Mucosa of descending colon (tissue), 3 donors: ENCODE measurements at regions not wholly inside any gene's neighbourhood (a gene's known extent, or its start where the extent isn't known, plus 50 kb on each side); places are given as distances from the start of the nearest gene placed in this dataset.

Source experiments
- ATAC-seq: fragments of 200-7000 bp; cut with Tn5 transposase; one replicate; pipeline ENCODE4 v1.9.1; 2020; ENCODE audit warnings: mild to moderate bottlenecking, moderate library complexity
- DNase-seq, 3 donors: peaks; one replicate each; pipeline ENCODE4 v3.0.0-alpha.2; 2020
- H3K36me3 ChIP-seq: fragments of 200-600 bp; one replicate; pipeline ENCODE4 v1.8.0; 2021; ENCODE audit warnings: low read depth, mild to moderate bottlenecking
- H3K4me1 ChIP-seq: fragments of 200-600 bp; one replicate; pipeline ENCODE4 v1.8.0; 2021; ENCODE audit warnings: low read depth, mild to moderate bottlenecking
- H3K4me3 ChIP-seq: fragments of 200-600 bp; one replicate; pipeline ENCODE4 v1.8.0; 2021; ENCODE audit warnings: mild to moderate bottlenecking
- H3K9me3 ChIP-seq: fragments of 200-600 bp; one replicate; pipeline ENCODE4 v1.8.0; 2021; ENCODE audit warnings: mild to moderate bottlenecking
- intact Hi-C, 2 donors: fragments of 100-400 bp; cut with DNase I in 1 of 2; cut with micrococcal nuclease in 1 of 2; formaldehyde crosslinking; loops; one replicate each; pipeline versions ENCODE4 v1.11.0 to v1.11.1; 2022; cut with DNase I, micrococcal nuclease
- TF ChIP-seq, protein P1 (sequence below): fragments of 200-600 bp; IDR thresholded peaks from one replicate; pipeline ENCODE4 v1.8.0; 2022; ENCODE audit warnings: antibody characterized with exemption, mild to moderate bottlenecking
- donor health status: DM: no; HTN: no; CAD: no; lungs with moderate emphysema.
- donor health status: DM: no; HTN: no; CAD: no.
- donor health status: DM: no; HTN: yes; CAD: no.

DNA sequence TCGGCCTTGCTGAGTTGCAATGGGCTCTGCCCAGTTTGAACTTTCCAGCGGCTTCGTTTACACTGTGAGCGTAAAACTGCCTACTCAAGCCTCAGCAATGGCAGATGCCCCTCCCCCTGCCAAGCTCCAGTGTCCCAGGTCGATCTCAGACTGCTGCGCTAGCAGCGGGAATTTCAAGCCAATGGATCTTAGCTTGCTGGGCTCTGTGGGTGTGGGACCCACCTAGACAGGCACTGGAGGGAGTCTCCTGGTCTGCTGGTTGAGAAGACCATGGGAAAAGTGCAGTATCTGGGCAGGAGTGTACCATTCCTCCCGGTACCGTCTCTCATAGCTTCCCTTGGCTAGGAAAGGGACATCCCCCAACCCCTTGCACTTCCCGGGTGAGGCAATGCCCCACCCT is 88.2 kb downstream of the KLHL28 start:
- Histone ChIP-seq H3K4me1 (no peaks in the 10 kb centered on the region), H3K4me3 (no peak overlapping the region), H3K36me3 (no peaks in the 10 kb centered on the region), H3K9me3 (no peaks in the 10 kb centered on the region)
- intact Hi-C loops: no loop called here
- ATAC-seq (no peak), DNase-seq (no peak)
- TF ChIP-seq, protein P1, sequence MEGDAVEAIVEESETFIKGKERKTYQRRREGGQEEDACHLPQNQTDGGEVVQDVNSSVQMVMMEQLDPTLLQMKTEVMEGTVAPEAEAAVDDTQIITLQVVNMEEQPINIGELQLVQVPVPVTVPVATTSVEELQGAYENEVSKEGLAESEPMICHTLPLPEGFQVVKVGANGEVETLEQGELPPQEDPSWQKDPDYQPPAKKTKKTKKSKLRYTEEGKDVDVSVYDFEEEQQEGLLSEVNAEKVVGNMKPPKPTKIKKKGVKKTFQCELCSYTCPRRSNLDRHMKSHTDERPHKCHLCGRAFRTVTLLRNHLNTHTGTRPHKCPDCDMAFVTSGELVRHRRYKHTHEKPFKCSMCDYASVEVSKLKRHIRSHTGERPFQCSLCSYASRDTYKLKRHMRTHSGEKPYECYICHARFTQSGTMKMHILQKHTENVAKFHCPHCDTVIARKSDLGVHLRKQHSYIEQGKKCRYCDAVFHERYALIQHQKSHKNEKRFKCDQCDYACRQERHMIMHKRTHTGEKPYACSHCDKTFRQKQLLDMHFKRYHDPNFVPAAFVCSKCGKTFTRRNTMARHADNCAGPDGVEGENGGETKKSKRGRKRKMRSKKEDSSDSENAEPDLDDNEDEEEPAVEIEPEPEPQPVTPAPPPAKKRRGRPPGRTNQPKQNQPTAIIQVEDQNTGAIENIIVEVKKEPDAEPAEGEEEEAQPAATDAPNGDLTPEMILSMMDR: no peak

DNA sequence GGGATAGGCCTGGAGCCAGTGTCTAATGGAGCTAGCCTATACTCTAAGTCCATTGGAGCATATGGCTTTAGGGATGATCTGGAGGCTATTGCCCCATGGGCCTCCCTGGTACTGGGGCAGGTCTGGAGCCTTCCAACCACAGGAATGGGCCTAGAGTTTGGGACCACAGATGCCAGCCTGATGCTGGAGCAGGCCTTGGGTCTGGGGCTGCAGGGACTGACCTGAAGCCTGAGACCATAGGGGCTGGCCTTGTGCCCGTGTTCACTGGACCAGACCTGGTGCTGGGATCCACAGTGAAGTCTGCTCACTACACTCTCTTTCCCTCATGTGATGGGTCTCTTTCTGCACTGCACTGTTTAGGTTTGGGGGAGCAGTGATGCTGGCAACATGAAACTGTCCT is 95.0 kb downstream of the KLHL28 start:
- H3K4me3 ChIP-seq: no peak overlapping the region

GRCh38 chr14:44866322-44866721 is 95.4 kb downstream of the KLHL28 start:
- H3K36me3 ChIP-seq: no peaks in the 10 kb centered on the region
- no peaks in the 10 kb centered on the region for H3K9me3 ChIP-seq
- no peaks in the 10 kb centered on the region for H3K4me1 ChIP-seq
- DNase-seq: no peak
- TF ChIP-seq, protein P1: no peak
- no peak overlapping the region for H3K4me3 ChIP-seq
- intact Hi-C loops: no loop called here
- ATAC-seq: no peak

More for the DNA sequence above, 95.0 kb downstream of the KLHL28 start:
- TF ChIP-seq, protein P1: no peak
- no peak for DNase-seq
- ATAC-seq: no peak
- no peaks in the 10 kb centered on the region for H3K36me3 ChIP-seq
- no peaks in the 10 kb centered on the region for H3K9me3 ChIP-seq
- intact Hi-C loops: no loop called here
- no peaks in the 10 kb centered on the region for H3K4me1 ChIP-seq

GRCh38 chr14:44863271-44863670 is 98.5 kb downstream of the KLHL28 start:
- DNase-seq: no peak

GRCh38 chr14:44854114-44854513 is 107.6 kb downstream of the KLHL28 start:
- no peaks in the 10 kb centered on the region for H3K9me3 ChIP-seq
- no peak overlapping the region for H3K4me3 ChIP-seq
- intact Hi-C loops: no loop called here
- H3K4me1 ChIP-seq: no peaks in the 10 kb centered on the region
- ATAC-seq: no peak
- H3K36me3 ChIP-seq: no peaks in the 10 kb centered on the region
- TF ChIP-seq, protein P1: no peak
- DNase-seq: no peak

More at GRCh38 chr14:44863271-44863670, 98.5 kb downstream of the KLHL28 start:
- TF ChIP-seq, protein P1: no peak
- no peaks in the 10 kb centered on the region for H3K4me1 ChIP-seq
- ATAC-seq: no peak
- no peaks in the 10 kb centered on the region for H3K36me3 ChIP-seq
- H3K9me3 ChIP-seq: no peaks in the 10 kb centered on the region
- H3K4me3 ChIP-seq: no peak overlapping the region
- intact Hi-C loops: no loop called here
